ENCODE measurements at regions not wholly inside any gene's neighbourhood (a gene's known extent, or its start where the extent isn't known, plus 50 kb on each side); places are given as distances from the start of the nearest gene placed in this dataset.
"Not testable (repeated sequence)": the region's sequence is repeated elsewhere in the genome, so short reads cannot be mapped to it uniquely, and the experiment has no call there.

DNA sequence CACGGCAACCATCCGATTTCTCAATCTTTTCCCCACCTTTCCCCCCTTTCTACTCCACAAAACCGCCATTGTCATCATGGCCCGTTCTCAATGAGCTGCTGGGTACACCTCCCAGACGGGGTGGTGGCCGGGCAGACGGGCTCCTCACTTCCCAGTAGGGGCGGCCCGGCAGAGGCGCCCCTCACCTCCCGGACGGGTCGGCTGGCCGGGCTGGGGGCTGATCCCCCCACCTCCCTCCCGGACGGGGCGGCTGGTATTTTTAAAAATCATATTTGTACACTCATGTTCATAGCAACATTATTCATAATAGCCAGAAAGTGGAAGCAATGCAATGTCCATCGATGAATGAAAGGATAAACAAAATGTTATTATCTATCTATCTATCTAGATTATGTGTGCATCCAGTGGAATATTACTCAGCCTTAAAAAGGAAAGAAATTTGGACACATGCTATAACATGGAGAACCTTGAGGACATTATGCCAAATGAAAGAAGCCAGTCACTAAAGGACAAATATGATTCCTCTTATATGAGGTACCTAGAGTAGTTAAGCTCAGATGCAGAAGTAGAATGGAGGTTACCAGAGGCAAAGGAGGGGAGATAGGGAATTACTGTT is 78.4 kb upstream of the NDUFV2 start:
- TF ChIP-seq ZNF202 (tag by site-specific recombination; IDR thresholded peaks at IDR 0.05; ENCODE audit: borderline replicate concordance); ZNF707 (tag by site-specific recombination; IDR thresholded peaks at IDR 0.05): not testable (repeated sequence)
- TF ChIP-seq, protein P1, sequence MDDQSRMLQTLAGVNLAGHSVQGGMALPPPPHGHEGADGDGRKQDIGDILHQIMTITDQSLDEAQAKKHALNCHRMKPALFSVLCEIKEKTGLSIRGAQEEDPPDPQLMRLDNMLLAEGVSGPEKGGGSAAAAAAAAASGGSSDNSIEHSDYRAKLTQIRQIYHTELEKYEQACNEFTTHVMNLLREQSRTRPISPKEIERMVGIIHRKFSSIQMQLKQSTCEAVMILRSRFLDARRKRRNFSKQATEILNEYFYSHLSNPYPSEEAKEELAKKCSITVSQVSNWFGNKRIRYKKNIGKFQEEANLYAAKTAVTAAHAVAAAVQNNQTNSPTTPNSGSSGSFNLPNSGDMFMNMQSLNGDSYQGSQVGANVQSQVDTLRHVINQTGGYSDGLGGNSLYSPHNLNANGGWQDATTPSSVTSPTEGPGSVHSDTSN (CRISPR knock-in tag; IDR thresholded peaks at IDR 0.05) = not testable (repeated sequence)
